Body of pancreas (tissue), 4 donors: ENCODE measurements at regions not wholly inside any gene's neighbourhood (a gene's known extent, or its start where the extent isn't known, plus 50 kb on each side); places are given as distances from the start of the nearest gene placed in this dataset.
A peak's percentile ranks its signal among the peaks of the same experiment; 100 is the strongest.

Experiments
- ATAC-seq: fragments of 150-250 bp; one replicate; pipeline ENCODE4 v1.9.1; 2016
- DNase-seq, 4 donors: peaks; one replicate each; pipeline ENCODE4 v3.0.0-alpha.2; 2019
- H3K27ac ChIP-seq, 4 donors: fragments of 200-600 bp; sonication (generic); 1 replicate in 3 of 4; 2 replicates in 1 of 4; pipeline versions ENCODE4 v1.5.1 to v1.6.1; 2016 to 2019; ENCODE audit warnings: mild to moderate bottlenecking in 1 of 4, mixed read lengths in 1 of 4, moderate library complexity in 1 of 4
- H3K27me3 ChIP-seq, 2 donors: fragments of 200-600 bp; sonication (generic); one replicate each; pipeline ENCODE4 v1.6.0; 2016; ENCODE audit warnings: mild to moderate bottlenecking in 1 of 2
- H3K36me3 ChIP-seq, 2 donors: fragments of 200-600 bp; sonication (generic); replicated peaks in 1 of 2; 2 replicates each; pipeline ENCODE4 v1.5.1; 2016; ENCODE audit warnings: low read depth in 2 of 2; ENCODE audit not compliant: insufficient read depth in 1 of 2
- H3K4me1 ChIP-seq: fragments of 200-600 bp; sonication (generic); one replicate; pipeline ENCODE4 v1.6.0; 2016
- H3K4me3 ChIP-seq, 2 donors: fragments of 200-600 bp; sonication (generic); 1 replicate in 1 of 2; 2 replicates in 1 of 2; pipeline ENCODE4 v1.5.1; 2016 to 2019
- H3K9me3 ChIP-seq, 3 donors: fragments of 200-600 bp; sonication (generic); 1 replicate in 2 of 3; 2 replicates in 1 of 3; pipeline ENCODE4 v1.5.1; 2016
- POLR2A ChIP-seq, 3 donors: fragments of 450-650 bp; IDR thresholded peaks; one replicate each; pipeline ENCODE4 v1.6.1; 2016; ENCODE audit warnings: antibody characterized with exemption in 3 of 3, mild to moderate bottlenecking in 2 of 3
- whole genome bisulfite sequencing, 2 donors: methylation state at CpG; one replicate each; pipeline ENCODE4 v1.1.5; 2017; 5-methylcytosine and 5-hydroxymethylcytosine counted together
- intact Hi-C: fragments of 100-400 bp; cut with DNase I; formaldehyde crosslinking; loops from one replicate; pipeline ENCODE4 v1.15.1; 2023
- TF ChIP-seq, protein P1 (sequence below), 7 experiments: fragments of 450-650 bp in 4 of 7; fragments of 200-600 bp in 3 of 7; sonication (generic) in 3 of 7; IDR thresholded peaks; one replicate each; pipeline ENCODE4 v1.5.1; 2016 to 2019; ENCODE audit warnings: antibody characterized with exemption in 7 of 7

DNA sequence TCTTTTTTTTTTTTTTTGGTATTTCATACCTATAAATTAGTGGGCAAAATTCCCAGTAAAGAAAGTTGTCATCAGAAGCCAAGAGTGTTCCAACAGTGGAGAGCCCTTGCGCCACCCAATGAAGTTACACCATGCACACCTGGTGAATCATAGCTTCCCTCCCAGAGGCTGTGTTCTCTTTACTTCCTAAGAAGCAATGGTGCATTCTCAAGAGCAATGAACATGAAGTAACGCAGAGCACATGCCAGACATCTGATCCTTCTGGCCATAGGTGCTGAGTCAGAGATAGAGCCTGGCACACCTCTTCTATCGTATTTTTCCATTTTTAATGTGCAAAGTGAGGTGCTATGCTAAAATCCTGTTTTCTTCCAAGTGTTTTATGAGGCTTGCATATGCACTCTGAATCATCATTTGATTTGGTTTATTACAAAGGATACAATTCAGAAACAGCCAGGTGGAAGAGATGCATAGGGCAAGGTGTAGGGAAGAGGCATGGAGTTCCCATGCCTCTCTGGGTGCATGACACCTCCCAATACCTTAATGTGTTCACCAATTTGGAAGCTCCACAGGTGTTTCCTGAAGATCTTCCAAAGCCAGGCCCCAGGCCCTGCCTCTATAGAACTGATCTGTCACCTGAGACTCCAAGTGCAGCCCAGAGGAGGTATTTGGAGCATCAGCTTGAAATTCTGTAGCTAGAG lies 408.0 kb downstream of the SIPA1L2 start:
- Histone ChIP-seq H3K4me1 (no peaks in the 10 kb centered on the region), H3K27me3 (no peaks in the 10 kb centered on the region), H3K9me3 (no peaks in the 10 kb centered on the region), H3K36me3 (no peaks in the 10 kb centered on the region), H3K27ac (no peak overlapping the region), H3K4me3 (no peak overlapping the region)
- WGBS, 2 donors = 95% methylated on average over 3 of the region's 3 CpGs
- ATAC-seq (no peak), DNase-seq (no peak)
- TF ChIP-seq POLR2A (IDR thresholded peaks at IDR 0.05) = no peak
- TF ChIP-seq, protein P1, sequence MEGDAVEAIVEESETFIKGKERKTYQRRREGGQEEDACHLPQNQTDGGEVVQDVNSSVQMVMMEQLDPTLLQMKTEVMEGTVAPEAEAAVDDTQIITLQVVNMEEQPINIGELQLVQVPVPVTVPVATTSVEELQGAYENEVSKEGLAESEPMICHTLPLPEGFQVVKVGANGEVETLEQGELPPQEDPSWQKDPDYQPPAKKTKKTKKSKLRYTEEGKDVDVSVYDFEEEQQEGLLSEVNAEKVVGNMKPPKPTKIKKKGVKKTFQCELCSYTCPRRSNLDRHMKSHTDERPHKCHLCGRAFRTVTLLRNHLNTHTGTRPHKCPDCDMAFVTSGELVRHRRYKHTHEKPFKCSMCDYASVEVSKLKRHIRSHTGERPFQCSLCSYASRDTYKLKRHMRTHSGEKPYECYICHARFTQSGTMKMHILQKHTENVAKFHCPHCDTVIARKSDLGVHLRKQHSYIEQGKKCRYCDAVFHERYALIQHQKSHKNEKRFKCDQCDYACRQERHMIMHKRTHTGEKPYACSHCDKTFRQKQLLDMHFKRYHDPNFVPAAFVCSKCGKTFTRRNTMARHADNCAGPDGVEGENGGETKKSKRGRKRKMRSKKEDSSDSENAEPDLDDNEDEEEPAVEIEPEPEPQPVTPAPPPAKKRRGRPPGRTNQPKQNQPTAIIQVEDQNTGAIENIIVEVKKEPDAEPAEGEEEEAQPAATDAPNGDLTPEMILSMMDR (IDR thresholded peaks at IDR 0.05) = no peak
- intact Hi-C loops = no loop called here

GRCh38 chr1:232218955-232219865 lies 410.7 kb downstream of the SIPA1L2 start:
- ATAC-seq = no peak

GRCh38 chr1:232213928-232214327 lies 416.0 kb downstream of the SIPA1L2 start:
- Histone ChIP-seq H3K4me1 (no peaks in the 10 kb centered on the region), H3K27ac (no peak overlapping the region), H3K4me3 (no peak overlapping the region), H3K9me3 (no peaks in the 10 kb centered on the region), H3K36me3 (no peaks in the 10 kb centered on the region), H3K27me3 (no peaks in the 10 kb centered on the region)
- TF ChIP-seq, protein P1 (IDR thresholded peaks at IDR 0.05) = no peak
- no peak for TF ChIP-seq POLR2A (IDR thresholded peaks at IDR 0.05)
- intact Hi-C loops = no loop called here
- no peak for ATAC-seq
- 77 to 100% methylated on average over 1 of the region's 1 CpG for WGBS, 2 donors
- DNase-seq = no peak

More at GRCh38 chr1:232218955-232219865, 410.7 kb downstream of the SIPA1L2 start:
- TF ChIP-seq, protein P1 (IDR thresholded peaks at IDR 0.05) = no peak
- TF ChIP-seq POLR2A (IDR thresholded peaks at IDR 0.05) = no peak
- Histone ChIP-seq H3K9me3 (no peaks in the 10 kb centered on the region), H3K36me3 (no peaks in the 10 kb centered on the region), H3K27ac (no peak overlapping the region), H3K27me3 (no peaks in the 10 kb centered on the region), H3K4me3 (no peak overlapping the region), H3K4me1 (no peaks in the 10 kb centered on the region)
- peak in 3 of 4 donors; percentile 5 to 65 (median 45) for DNase-seq
- intact Hi-C loops = no loop called here
- 61 to 63% methylated on average over 2 to 7 of the region's 7 CpGs for whole genome bisulfite sequencing, 2 donors

DNA sequence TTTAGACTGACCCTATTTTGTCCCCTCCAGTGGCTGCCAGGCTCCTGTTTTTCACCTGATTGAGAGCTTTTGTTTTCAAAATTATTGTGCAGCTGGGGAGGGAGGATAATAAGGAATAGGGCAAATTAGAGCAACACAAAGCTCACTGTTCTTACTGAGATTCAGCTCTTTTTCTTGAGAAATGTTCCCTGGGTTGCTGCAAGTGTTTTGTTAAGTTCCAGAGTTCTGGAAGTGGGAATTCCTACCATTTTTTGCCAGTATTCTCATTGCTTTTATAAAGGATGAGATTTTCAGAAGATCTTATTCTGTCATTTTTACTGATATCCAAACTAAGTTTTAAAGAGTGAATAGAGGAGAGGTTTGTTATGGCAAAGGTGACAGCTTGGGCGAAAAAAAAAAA lies 417.7 kb downstream of the SIPA1L2 start:
- Histone ChIP-seq H3K9me3 (no peaks in the 10 kb centered on the region), H3K4me3 (no peak overlapping the region), H3K36me3 (no peaks in the 10 kb centered on the region), H3K27ac (no peak overlapping the region), H3K4me1 (no peaks in the 10 kb centered on the region), H3K27me3 (no peaks in the 10 kb centered on the region)
- 40 to 47% methylated on average over 1 of the region's 1 CpG for WGBS, 2 donors
- no peak for DNase-seq
- no peak for TF ChIP-seq POLR2A (IDR thresholded peaks at IDR 0.05)
- TF ChIP-seq, protein P1 (IDR thresholded peaks at IDR 0.05) = no peak
- intact Hi-C loops = no loop called here
- no peak for ATAC-seq
